ENCODE measurements at regions not wholly inside any gene's neighbourhood (a gene's known extent, or its start where the extent isn't known, plus 50 kb on each side); places are given as distances from the start of the nearest gene placed in this dataset.

DNA sequence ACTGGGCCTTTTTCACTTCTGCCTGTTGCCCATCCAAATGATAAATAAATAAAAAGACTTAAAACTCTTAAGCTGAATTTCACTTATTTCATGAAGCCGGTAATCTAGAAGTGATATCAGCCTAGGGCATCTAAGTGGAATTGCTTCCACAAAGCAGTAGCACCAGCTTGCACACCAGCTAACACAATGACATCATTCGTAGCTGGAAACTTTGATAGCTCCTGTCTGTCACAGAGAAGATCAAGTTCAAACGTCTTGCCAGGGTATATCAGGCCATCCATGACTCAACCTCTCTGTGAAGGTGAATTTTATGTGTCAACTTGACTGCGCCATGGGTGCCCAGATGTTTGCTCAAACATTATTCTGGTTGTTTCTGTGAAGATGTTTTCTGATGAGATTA is 161.7 kb upstream of the MYT1L start:
- TF ChIP-seq POLR2A (IDR thresholded peaks at IDR 0.05): no peak
- TF ChIP-seq, protein P1, sequence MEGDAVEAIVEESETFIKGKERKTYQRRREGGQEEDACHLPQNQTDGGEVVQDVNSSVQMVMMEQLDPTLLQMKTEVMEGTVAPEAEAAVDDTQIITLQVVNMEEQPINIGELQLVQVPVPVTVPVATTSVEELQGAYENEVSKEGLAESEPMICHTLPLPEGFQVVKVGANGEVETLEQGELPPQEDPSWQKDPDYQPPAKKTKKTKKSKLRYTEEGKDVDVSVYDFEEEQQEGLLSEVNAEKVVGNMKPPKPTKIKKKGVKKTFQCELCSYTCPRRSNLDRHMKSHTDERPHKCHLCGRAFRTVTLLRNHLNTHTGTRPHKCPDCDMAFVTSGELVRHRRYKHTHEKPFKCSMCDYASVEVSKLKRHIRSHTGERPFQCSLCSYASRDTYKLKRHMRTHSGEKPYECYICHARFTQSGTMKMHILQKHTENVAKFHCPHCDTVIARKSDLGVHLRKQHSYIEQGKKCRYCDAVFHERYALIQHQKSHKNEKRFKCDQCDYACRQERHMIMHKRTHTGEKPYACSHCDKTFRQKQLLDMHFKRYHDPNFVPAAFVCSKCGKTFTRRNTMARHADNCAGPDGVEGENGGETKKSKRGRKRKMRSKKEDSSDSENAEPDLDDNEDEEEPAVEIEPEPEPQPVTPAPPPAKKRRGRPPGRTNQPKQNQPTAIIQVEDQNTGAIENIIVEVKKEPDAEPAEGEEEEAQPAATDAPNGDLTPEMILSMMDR (IDR thresholded peaks at IDR 0.05): no peak
